HCT116 (cell line): ENCODE measurements at regions not wholly inside any gene's neighbourhood (a gene's known extent, or its start where the extent isn't known, plus 50 kb on each side); places are given as distances from the start of the nearest gene placed in this dataset.
A peak's percentile ranks its signal among the peaks of the same experiment; 100 is the strongest.

Experiments
- ATAC-seq: fragments of 200-7000 bp; cut with Tn5 transposase; 2 replicates; pipeline ENCODE4 v1.9.1; 2020; ENCODE audit warnings: mild to moderate bottlenecking, moderate library complexity
- BruUV-seq: library from RNA; stranded (reverse); fragments of 400-500 nt; replicated peaks from 2 replicates; lab custom pipeline; 2021; lab: Mats Ljungman, UMichigan
- CTCF ChIA-PET: fragments of 300-600 bp; sonication (Branson Sonifier 250); formaldehyde crosslinking; loops from one replicate; lab custom pipeline; 2021; ENCODE audit warnings: antibody characterized with exemption; lab: Charles Lee
- POLR2A ChIA-PET: fragments of 300-600, 350-600 bp; sonication (Branson Sonifier 250); formaldehyde crosslinking; loops from one replicate; lab custom pipeline; 2021; ENCODE audit warnings: antibody characterized with exemption; lab: Charles Lee
- RAD21 ChIA-PET, 2 experiments: fragments of 300-600 bp; sonication (Branson Sonifier 250); formaldehyde crosslinking; loops; one replicate each; lab custom pipeline; 2023; ENCODE audit warnings: low total read pairs in 2 of 2; ENCODE audit not compliant: uncharacterized antibody in 2 of 2, unreplicated experiment in 2 of 2, low non-redundant PET in 1 of 2; lab: Charles Lee
- DNase-seq: peaks from one replicate; pipeline ENCODE4 v3.0.0-alpha.2; 2010; ENCODE audit warnings: low read depth, low spot score
- H2AFZ ChIP-seq: fragments of 200-600 bp; shearing (Covaris generic), sonication (generic); 2 replicates; pipeline ENCODE4 v1.6.1; 2017; ENCODE audit warnings: low read depth, mixed run types, mixed read lengths, antibody characterized with exemption, low read length; ENCODE audit not compliant: poor library complexity, severe bottlenecking
- H3K27ac ChIP-seq: 2 replicates; pipeline ENCODE4 v1.5.1; 2012; ENCODE audit warnings: low read depth, low read length
- H3K27me3 ChIP-seq: fragments of 200-600 bp; sonication (generic); 2 replicates; pipeline ENCODE4 v1.6.1; 2016; ENCODE audit warnings: mixed run types, low read length, mixed read lengths; ENCODE audit not compliant: insufficient read depth
- H3K36me3 ChIP-seq, 2 experiments: fragments of 200-500 bp in 1 of 2; fragments of 200-600 bp in 1 of 2; sonication (Bioruptor generic) in 1 of 2; sonication (generic) in 1 of 2; 2 replicates each; pipeline versions ENCODE4 v1.5.1 to v1.6.1; 2014 to 2016; ENCODE audit warnings: low read length in 2 of 2, inconsistent platforms in 1 of 2, mixed read lengths in 1 of 2, mixed run types in 1 of 2; ENCODE audit not compliant: insufficient read depth in 2 of 2, control insufficient read depth in 1 of 2
- H3K4me1 ChIP-seq, 2 experiments: fragments of 200-600 bp in 1 of 2; sonication (generic) in 1 of 2; 2 replicates each; pipeline versions ENCODE4 v1.5.1 to v1.6.1; 2012 to 2017; ENCODE audit warnings: low read length in 2 of 2, inconsistent platforms in 1 of 2, mild to moderate bottlenecking in 1 of 2, mixed read lengths in 1 of 2, mixed run types in 1 of 2, moderate library complexity in 1 of 2; ENCODE audit not compliant: insufficient read depth in 2 of 2, control insufficient read depth in 1 of 2
- H3K4me2 ChIP-seq: fragments of 200-600 bp; sonication (generic); 2 replicates; pipeline ENCODE4 v1.6.1; 2017; ENCODE audit warnings: mixed run types, low read length, mixed read lengths
- H3K4me3 ChIP-seq, 2 experiments: fragments of 200-600 bp in 1 of 2; sonication (generic) in 1 of 2; replicated peaks in 1 of 2; 2 replicates each; pipeline ENCODE4 v1.5.1; 2011 to 2016; ENCODE audit warnings: low read length in 2 of 2, control low read depth in 1 of 2, low read depth in 1 of 2, mild to moderate bottlenecking in 1 of 2, mixed read lengths in 1 of 2, mixed run types in 1 of 2
- H3K79me2 ChIP-seq: fragments of 200-600 bp; sonication (generic); 2 replicates; pipeline ENCODE4 v1.6.1; 2017; ENCODE audit warnings: mild to moderate bottlenecking, mixed run types, low read length, moderate library complexity, mixed read lengths; ENCODE audit not compliant: insufficient read depth
- H3K9ac ChIP-seq: fragments of 200-600 bp; sonication (generic); 2 replicates; pipeline ENCODE4 v1.6.1; 2016; ENCODE audit warnings: low read length, mixed read lengths
- H3K9me2 ChIP-seq: fragments of 200-600 bp; sonication (generic), shearing (Covaris generic); 2 replicates; pipeline ENCODE4 v1.6.1; 2017; ENCODE audit warnings: mixed run types, mild to moderate bottlenecking, moderate library complexity; ENCODE audit not compliant: insufficient read depth
- H3K9me3 ChIP-seq, 2 experiments: fragments of 200-500 bp in 1 of 2; fragments of 200-600 bp in 1 of 2; sonication (Bioruptor generic) in 1 of 2; sonication (generic) in 1 of 2; 2 replicates each; pipeline ENCODE4 v1.6.1; 2014 to 2017; ENCODE audit warnings: low read length in 2 of 2, mixed read lengths in 2 of 2, inconsistent platforms in 1 of 2, low read depth in 1 of 2, mild to moderate bottlenecking in 1 of 2, mixed run types in 1 of 2, moderate library complexity in 1 of 2; ENCODE audit not compliant: control insufficient read depth in 1 of 2, insufficient read depth in 1 of 2
- H4K20me1 ChIP-seq: fragments of 200-600 bp; sonication (generic), shearing (Covaris generic); 2 replicates; pipeline ENCODE4 v1.6.1; 2017; ENCODE audit warnings: mixed run types, mild to moderate bottlenecking, moderate library complexity; ENCODE audit not compliant: insufficient read depth
- CBX3 ChIP-seq: IDR thresholded peaks from 2 replicates; pipeline ENCODE4 v1.6.1; 2012; ENCODE audit warnings: low read depth
- CEBPB ChIP-seq: IDR thresholded peaks from 2 replicates; pipeline ENCODE4 v1.6.1; 2012; ENCODE audit warnings: low read depth
- EGR1 ChIP-seq: IDR thresholded peaks from 2 replicates; pipeline ENCODE4 v1.6.1; 2012; ENCODE audit warnings: low read depth
- EZH2 ChIP-seq: fragments of 200-600 bp; sonication (generic); IDR thresholded peaks from 2 replicates; pipeline ENCODE4 v1.6.1; 2017; ENCODE audit warnings: antibody characterized with exemption, mixed run types
- EZH2phosphoT487 ChIP-seq: fragments of 200-600 bp; IDR thresholded peaks from 2 replicates; pipeline ENCODE4 v1.6.1; 2018; ENCODE audit warnings: antibody characterized with exemption, borderline replicate concordance
- POLR2A ChIP-seq: IDR thresholded peaks from 2 replicates; pipeline ENCODE4 v1.7.0; 2011; ENCODE audit warnings: borderline replicate concordance; ENCODE audit not compliant: insufficient read depth, insufficient read length; ENCODE audit errors: extremely low read depth
- SIN3A ChIP-seq: IDR thresholded peaks from 2 replicates; pipeline ENCODE4 v1.6.1; 2012; ENCODE audit warnings: low read depth
- TCF7L2 ChIP-seq: IDR thresholded peaks from 2 replicates; pipeline ENCODE4 v1.7.0; 2011; ENCODE audit warnings: borderline replicate concordance, inconsistent platforms; ENCODE audit not compliant: insufficient read depth, insufficient read length; ENCODE audit errors: extremely low read depth
- intact Hi-C: fragments of 100-400 bp; cut with micrococcal nuclease; formaldehyde crosslinking; loops from 2 replicates; pipeline ENCODE4 v1.10.0; 2022
- TF ChIP-seq, protein P1 (sequence below): IDR thresholded peaks from 2 replicates; pipeline ENCODE4 v1.6.1; 2012

DNA sequence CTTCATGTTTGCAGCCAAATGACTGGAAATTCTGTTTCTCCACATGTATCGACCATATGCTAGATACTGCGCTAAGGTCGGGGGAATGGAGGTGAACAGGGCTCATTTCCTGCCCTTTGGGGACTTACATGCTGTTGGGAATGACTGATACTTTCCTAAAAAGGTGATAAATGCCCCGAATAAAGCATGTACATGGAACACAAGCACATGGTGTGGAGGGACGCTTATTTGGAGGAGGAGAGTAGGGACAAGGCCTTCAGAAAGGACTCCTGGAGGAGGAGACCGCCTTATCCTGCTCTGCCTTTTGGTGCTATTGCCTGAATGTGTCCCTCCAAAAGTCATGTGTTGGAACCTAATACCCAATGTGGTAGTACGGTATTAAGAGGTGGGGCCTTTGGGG, 344.5 kb downstream of the PRL start:
- Histone ChIP-seq H3K9me3 (no peaks in the 10 kb centered on the region), H3K4me2 (no peak overlapping the region), H2AFZ (no peak overlapping the region), H3K4me3 (no peak overlapping the region), H4K20me1 (no peaks in the 10 kb centered on the region), H3K36me3 (no peaks in the 10 kb centered on the region), H3K79me2 (no peaks in the 10 kb centered on the region), H3K4me1 (peaks cover 4 to 6% of the 10 kb centered on the region in 2 experiments; a peak in 2 of 4 replicates), H3K9ac (no peak overlapping the region), H3K9me2 (no peaks in the 10 kb centered on the region), H3K27me3 (no peaks in the 10 kb centered on the region), H3K27ac (no peak overlapping the region)
- no peak for TF ChIP-seq CBX3
- TF ChIP-seq, protein P1, sequence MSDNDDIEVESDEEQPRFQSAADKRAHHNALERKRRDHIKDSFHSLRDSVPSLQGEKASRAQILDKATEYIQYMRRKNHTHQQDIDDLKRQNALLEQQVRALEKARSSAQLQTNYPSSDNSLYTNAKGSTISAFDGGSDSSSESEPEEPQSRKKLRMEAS: no peak
- no peak for TF ChIP-seq SIN3A
- no peak for TF ChIP-seq CEBPB
- TF ChIP-seq EZH2phosphoT487: no peak
- TF ChIP-seq EZH2: no peak
- no peak for TF ChIP-seq EGR1
- BruUV-seq: no TSS peak
- DNase-seq (no peak), ATAC-seq (no peak)
- ChIA-PET POLR2A (no interaction called here), CTCF (no interaction called here), RAD21 (no interaction called here)
- intact Hi-C loops: no loop called here

DNA sequence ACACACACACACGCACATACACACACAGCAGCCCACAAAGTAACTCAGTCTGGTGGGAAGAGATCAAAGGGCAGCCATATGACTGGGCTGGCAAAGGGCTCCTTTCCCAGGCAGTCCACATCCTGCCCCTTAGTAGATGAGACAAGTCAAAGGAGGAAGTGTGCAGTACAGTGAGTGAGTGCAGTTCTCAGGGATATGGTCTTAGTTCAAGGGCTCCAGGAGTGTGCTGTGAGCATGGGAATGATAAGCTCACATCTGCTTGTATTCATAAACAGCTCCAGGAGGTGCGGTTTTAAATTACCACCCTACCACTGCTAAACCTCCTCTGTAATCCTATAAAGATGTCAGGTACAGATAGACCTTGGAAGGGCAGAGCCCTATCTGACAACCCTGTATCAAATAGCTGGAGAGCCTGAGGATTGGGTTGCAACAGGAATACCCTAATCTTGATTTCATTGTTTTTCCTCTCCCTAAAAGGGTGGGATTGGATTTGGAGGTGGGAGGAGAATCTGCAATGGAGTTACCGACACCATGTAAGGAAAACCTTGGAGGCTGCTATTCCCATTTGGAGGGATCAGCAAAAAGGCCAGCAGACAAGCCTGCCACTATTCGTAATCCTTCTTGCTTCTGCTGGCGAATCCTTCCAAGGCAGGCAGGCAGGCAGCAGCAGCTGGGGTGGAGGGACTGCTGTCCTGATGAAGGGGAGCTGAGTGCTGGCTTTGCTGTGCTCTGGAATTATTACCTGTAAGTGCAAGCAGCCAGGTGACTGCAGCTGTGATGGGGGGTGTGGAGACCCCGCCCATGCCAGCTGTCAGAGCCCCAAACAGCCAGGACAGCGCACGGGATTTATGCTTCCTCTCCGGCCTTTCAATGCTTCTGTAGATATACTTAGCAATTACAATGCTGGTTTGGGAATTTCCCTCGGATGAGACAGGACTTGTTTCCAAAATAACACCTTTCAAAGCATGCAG, 342.7 kb downstream of the PRL start:
- H2AFZ ChIP-seq: no peak overlapping the region
- no peak overlapping the region for H3K27ac ChIP-seq

More for the DNA sequence above, 342.7 kb downstream of the PRL start:
- Histone ChIP-seq H3K4me3 (no peak overlapping the region), H3K9ac (no peak overlapping the region), H3K36me3 (no peaks in the 10 kb centered on the region), H3K79me2 (no peaks in the 10 kb centered on the region), H4K20me1 (no peaks in the 10 kb centered on the region), H3K4me2 (no peak overlapping the region), H3K9me3 (no peaks in the 10 kb centered on the region), H3K27me3 (no peaks in the 10 kb centered on the region), H3K4me1 (peaks cover 2 to 3% of the 10 kb centered on the region in 2 experiments; a peak in 2 of 4 replicates), H3K9me2 (no peaks in the 10 kb centered on the region)
- TF ChIP-seq POLR2A: no peak
- TF ChIP-seq TCF7L2: peak; percentile 48
- ChIA-PET RAD21 (no interaction called here), CTCF (no interaction called here), POLR2A (no interaction called here)
- ATAC-seq (no peak), DNase-seq (no peak)
- no TSS peak for BruUV-seq
- intact Hi-C loops: no loop called here
